Mesothelial cell of epicardium (in vitro differentiated cells): ENCODE measurements at regions not wholly inside any gene's neighbourhood (a gene's known extent, or its start where the extent isn't known, plus 50 kb on each side); places are given as distances from the start of the nearest gene placed in this dataset.

Experiments
- DNase-seq, 2 experiments: peaks; one replicate each; pipeline ENCODE4 v3.0.0; 2021; ENCODE audit warnings: low spot score in 2 of 2; ENCODE audit not compliant: unreplicated experiment in 2 of 2
- H3K27ac Mint-ChIP-seq: 2 replicates; pipeline ENCODE4 v1.8.0; 2021; ENCODE audit warnings: mixed read lengths
- H3K27me3 Mint-ChIP-seq: 2 replicates; pipeline ENCODE4 v1.8.0; 2021; ENCODE audit warnings: low read depth, mixed read lengths
- H3K36me3 Mint-ChIP-seq: 2 replicates; pipeline ENCODE4 v1.8.0; 2021; ENCODE audit warnings: mixed read lengths
- H3K4me1 Mint-ChIP-seq: 2 replicates; pipeline ENCODE4 v1.8.0; 2021; ENCODE audit warnings: mixed read lengths
- H3K4me3 Mint-ChIP-seq: 2 replicates; pipeline ENCODE4 v1.8.0; 2021; ENCODE audit warnings: mild to moderate bottlenecking, moderate library complexity, mixed read lengths
- H3K9me3 Mint-ChIP-seq: 2 replicates; pipeline ENCODE4 v1.8.0; 2021; ENCODE audit warnings: mixed read lengths
- CTCF ChIP-seq: fragments of 200-600 bp; sonication (generic); IDR thresholded peaks from one replicate; pipeline ENCODE4 v1.5.0; 2021; ENCODE audit warnings: antibody characterized with exemption; ENCODE audit not compliant: unreplicated experiment

GRCh38 chr9:91102269-91102668 lies 259.4 kb downstream of the AUH start:
- no peaks in the 10 kb centered on the region for H3K36me3 Mint-ChIP-seq
- no peak overlapping the region for H3K27ac Mint-ChIP-seq
- no peak for DNase-seq
- no peak overlapping the region for H3K4me3 Mint-ChIP-seq
- H3K4me1 Mint-ChIP-seq: peaks cover 31% of the 10 kb centered on the region
- TF ChIP-seq CTCF: no peak
- H3K9me3 Mint-ChIP-seq: no peaks in the 10 kb centered on the region
- H3K27me3 Mint-ChIP-seq: peaks cover 12% of the 10 kb centered on the region

GRCh38 chr9:91103931-91104330 lies 257.8 kb downstream of the AUH start:
- H3K27me3 Mint-ChIP-seq: peaks cover 12% of the 10 kb centered on the region
- peaks cover 29% of the 10 kb centered on the region for H3K4me1 Mint-ChIP-seq
- H3K9me3 Mint-ChIP-seq: peaks cover 2% of the 10 kb centered on the region
- no peak overlapping the region for H3K27ac Mint-ChIP-seq
- no peak overlapping the region for H3K4me3 Mint-ChIP-seq
- no peak for DNase-seq
- TF ChIP-seq CTCF: no peak
- H3K36me3 Mint-ChIP-seq: no peaks in the 10 kb centered on the region

- H3K9me3 Mint-ChIP-seq: peaks cover 27% of the 10 kb centered on the region
- H3K4me1 Mint-ChIP-seq: peaks cover 8% of the 10 kb centered on the region
- H3K36me3 Mint-ChIP-seq: peaks cover 13% of the 10 kb centered on the region
- H3K4me3 Mint-ChIP-seq: no peak overlapping the region
- peaks cover 12% of the 10 kb centered on the region for H3K27me3 Mint-ChIP-seq
- no peak for TF ChIP-seq CTCF
- DNase-seq: no peak
- no peak overlapping the region for H3K27ac Mint-ChIP-seq
These were observed 255.2 kb downstream of the AUH start for GRCh38 chr9:91106415-91107081.

- Mint-ChIP-seq H3K9me3 (peaks cover 32% of the 10 kb centered on the region), H3K27me3 (no peaks in the 10 kb centered on the region), H3K4me3 (no peak overlapping the region), H3K27ac (no peak overlapping the region), H3K36me3 (peaks cover 13% of the 10 kb centered on the region), H3K4me1 (no peaks in the 10 kb centered on the region)
- DNase-seq: no peak
- no peak for TF ChIP-seq CTCF
These were observed 250.5 kb downstream of the AUH start for GRCh38 chr9:91111226-91111625.

- no peak overlapping the region for H3K4me3 Mint-ChIP-seq
These were observed 249.8 kb downstream of the AUH start for GRCh38 chr9:91111876-91112275.

More at GRCh38 chr9:91111876-91112275, 249.8 kb downstream of the AUH start:
- H3K27me3 Mint-ChIP-seq: no peaks in the 10 kb centered on the region
- DNase-seq: no peak
- H3K36me3 Mint-ChIP-seq: peaks cover 13% of the 10 kb centered on the region
- H3K27ac Mint-ChIP-seq: no peak overlapping the region
- H3K9me3 Mint-ChIP-seq: peaks cover 36% of the 10 kb centered on the region
- H3K4me1 Mint-ChIP-seq: no peaks in the 10 kb centered on the region
- no peak for TF ChIP-seq CTCF
